A549 (cell line): ENCODE measurements at regions not wholly inside any gene's neighbourhood (a gene's known extent, or its start where the extent isn't known, plus 50 kb on each side); places are given as distances from the start of the nearest gene placed in this dataset.

Experiments used
- ATAC-seq, 2 experiments: fragments of 200-7000 bp in 1 of 2; fragments of >200 bp in 1 of 2; cut with Nextera tagmentation in 1 of 2; cut with Tn5 transposase in 1 of 2; 3 replicates each; pipeline versions ENCODE4 v1.8.0 to v1.9.1; 2018 to 2020; ENCODE audit warnings: mild to moderate bottlenecking in 1 of 2, moderate library complexity in 1 of 2
- CTCF ChIA-PET: fragments of 300-600 bp; sonication (Branson Sonifier 250); formaldehyde crosslinking; extraction: SDS; loops from one replicate; lab custom pipeline; 2021; ENCODE audit warnings: antibody characterized with exemption, inconsistent platforms; lab: Yijun Ruan, JAX
- POLR2A ChIA-PET: fragments of 350-600 bp; formaldehyde crosslinking; extraction: SDS; loops from one replicate; lab custom pipeline; 2021; ENCODE audit warnings: antibody characterized with exemption, inconsistent platforms; lab: Yijun Ruan, JAX
- DNase-seq, 2 experiments: peaks; one replicate each; pipeline versions ENCODE4 v3.0.0 to v3.0.0-alpha.2; 2011 to 2016; ENCODE audit warnings: low read depth in 1 of 2, low spot score in 1 of 2
- FAIRE-seq: peaks from 2 replicates; lab custom pipeline; 2011; peaks lifted over from hg19 to GRCh38; lab: Jason Lieb, UNC
- H3K27ac ChIP-seq, 2 experiments: fragments of >200 bp; sonication (Bioruptor Twin); formaldehyde crosslinking; 3 replicates each; pipeline ENCODE4 v1.5.1; 2016 to 2017
- H3K4me1 ChIP-seq: fragments of >200 bp; sonication (Bioruptor Twin); formaldehyde crosslinking; 3 replicates; pipeline ENCODE4 v1.6.1; 2016
- H3K4me2 ChIP-seq: fragments of >200 bp; sonication (Bioruptor Twin); formaldehyde crosslinking; 3 replicates; pipeline ENCODE4 v1.6.1; 2016
- H3K4me3 ChIP-seq: fragments of >200 bp; sonication (Bioruptor Twin); formaldehyde crosslinking; 3 replicates; pipeline ENCODE4 v1.5.1; 2016
- H3K9me3 ChIP-seq: fragments of >200 bp; sonication (Bioruptor Twin); formaldehyde crosslinking; 3 replicates; pipeline ENCODE4 v1.6.1; 2016
- ATOH8 ChIP-seq: fragments of 250-450 bp; sonication (Bioruptor Pico); IDR thresholded peaks from 2 replicates; pipeline ENCODE4 v1.5.0; 2020; ENCODE audit warnings: low read depth, mild to moderate bottlenecking, moderate library complexity
- BHLHE40 ChIP-seq: IDR thresholded peaks from 2 replicates; pipeline ENCODE4 v1.6.1; 2012; ENCODE audit warnings: low read depth, low read length, inconsistent platforms
- CBX8 ChIP-seq: fragments of 200-600 bp; sonication (generic); IDR thresholded peaks from 2 replicates; pipeline ENCODE4 v1.6.1; 2016
- CEBPB ChIP-seq, 2 experiments: fragments of >200 bp in 1 of 2; sonication (Bioruptor Twin) in 1 of 2; formaldehyde crosslinking in 1 of 2; IDR thresholded peaks; 2 replicates each; pipeline ENCODE4 v1.6.1; 2012 to 2016
- E2F6 ChIP-seq: IDR thresholded peaks from 2 replicates; pipeline ENCODE4 v1.6.1; 2012; ENCODE audit warnings: low read depth, borderline replicate concordance
- EHF ChIP-seq: fragments of 250-450 bp; sonication (Bioruptor Pico); IDR thresholded peaks from 2 replicates; pipeline ENCODE4 v1.5.0; 2020; ENCODE audit warnings: mild to moderate bottlenecking
- EHMT2 ChIP-seq: fragments of 200-600 bp; sonication (generic); IDR thresholded peaks from 2 replicates; pipeline ENCODE4 v1.6.1; 2016; ENCODE audit warnings: antibody characterized with exemption, low read depth, mild to moderate bottlenecking, moderate library complexity
- FOSB ChIP-seq: fragments of 250-450 bp; sonication (Bioruptor Pico); IDR thresholded peaks from 2 replicates; pipeline ENCODE4 v1.5.0; 2020; ENCODE audit warnings: mild to moderate bottlenecking, moderate library complexity
- FOXS1 ChIP-seq: fragments of 250-450 bp; sonication (Bioruptor Pico); IDR thresholded peaks from 2 replicates; pipeline ENCODE4 v1.5.0; 2020; ENCODE audit warnings: mild to moderate bottlenecking, moderate library complexity
- GATA3 ChIP-seq: IDR thresholded peaks from 2 replicates; pipeline ENCODE4 v1.6.1; 2012; ENCODE audit warnings: borderline replicate concordance
- HOXB13 ChIP-seq: fragments of 250-450 bp; sonication (Bioruptor Pico); IDR thresholded peaks from 2 replicates; pipeline ENCODE4 v1.5.0; 2020; ENCODE audit warnings: low read depth, mild to moderate bottlenecking, moderate library complexity
- JUN ChIP-seq, 2 experiments: fragments of >200 bp; sonication (Bioruptor Twin); formaldehyde crosslinking; IDR thresholded peaks; 2 replicates in 1 of 2; 3 replicates in 1 of 2; pipeline ENCODE4 v1.6.1; 2016 to 2017
- JUNB ChIP-seq: fragments of >200 bp; sonication (Bioruptor Twin); formaldehyde crosslinking; IDR thresholded peaks from 2 replicates; pipeline ENCODE4 v1.6.1; 2016
- MAFK ChIP-seq: fragments of 450-650 bp; IDR thresholded peaks from 2 replicates; pipeline ENCODE4 v1.6.1; 2014; ENCODE audit not compliant: partially characterized antibody
- MAX ChIP-seq: IDR thresholded peaks from 2 replicates; pipeline ENCODE4 v1.6.1; 2012
- MYC ChIP-seq: IDR thresholded peaks from 2 replicates; pipeline ENCODE4 v1.6.1; 2012; ENCODE audit warnings: mild to moderate bottlenecking, inconsistent platforms, low read length, improper control_type of control experiment, borderline replicate concordance
- NFE2L2 ChIP-seq: fragments of 150-350 bp; conservative IDR thresholded peaks from 2 replicates; pipeline ENCODE4 v1.6.1; 2014; ENCODE audit warnings: low read length
- PHF8 ChIP-seq: fragments of 200-600 bp; sonication (generic); IDR thresholded peaks from 2 replicates; pipeline ENCODE4 v1.6.1; 2016; ENCODE audit warnings: low read depth, mild to moderate bottlenecking, antibody characterized with exemption, moderate library complexity, borderline replicate concordance
- POLR2AphosphoS2 ChIP-seq: conservative IDR thresholded peaks from 2 replicates; pipeline ENCODE4 v1.6.1; 2012; ENCODE audit warnings: low read length, improper control_type of control experiment, inconsistent platforms
- RARB ChIP-seq: fragments of 250-450 bp; sonication (Bioruptor Pico); IDR thresholded peaks from 2 replicates; pipeline ENCODE4 v1.8.0; 2021; ENCODE audit warnings: mild to moderate bottlenecking, moderate library complexity
- RCOR1 ChIP-seq: fragments of 150-350 bp; IDR thresholded peaks from 2 replicates; pipeline ENCODE4 v1.6.1; 2014; ENCODE audit warnings: antibody characterized with exemption, low read length, low read depth
- REST ChIP-seq: fragments of 200-600 bp; sonication (generic); IDR thresholded peaks from 2 replicates; pipeline ENCODE4 v1.6.1; 2016; ENCODE audit warnings: antibody characterized with exemption, mild to moderate bottlenecking, moderate library complexity
- RFX5 ChIP-seq: fragments of 450-650 bp; IDR thresholded peaks from 2 replicates; pipeline ENCODE4 v1.7.1; 2014; ENCODE audit warnings: antibody characterized with exemption, mild to moderate bottlenecking, moderate library complexity
- RNF2 ChIP-seq: fragments of 200-600 bp; sonication (generic); IDR thresholded peaks from 2 replicates; pipeline ENCODE4 v1.6.1; 2016; ENCODE audit warnings: low read depth, mild to moderate bottlenecking, antibody characterized with exemption, moderate library complexity, borderline replicate concordance
- SMC3 ChIP-seq: fragments of >200 bp; sonication (Bioruptor Twin); formaldehyde crosslinking; IDR thresholded peaks from 3 replicates; pipeline ENCODE4 v1.6.1; 2018; ENCODE audit warnings: inconsistent platforms
- SREBF2 ChIP-seq: fragments of 450-650 bp; IDR thresholded peaks from 2 replicates; pipeline ENCODE4 v1.6.1; 2014; ENCODE audit warnings: mild to moderate bottlenecking, moderate library complexity
- TFCP2L1 ChIP-seq: fragments of 250-450 bp; sonication (Bioruptor Pico); IDR thresholded peaks from 2 replicates; pipeline ENCODE4 v1.5.0; 2021; ENCODE audit warnings: mild to moderate bottlenecking
- TP53 ChIP-seq: fragments of 250-450 bp; sonication (Bioruptor Pico); IDR thresholded peaks from 2 replicates; pipeline ENCODE4 v1.5.0; 2021; ENCODE audit warnings: mild to moderate bottlenecking, moderate library complexity
- ZFP36 ChIP-seq: fragments of 450-650 bp; IDR thresholded peaks from 2 replicates; pipeline ENCODE4 v1.6.1; 2014; ENCODE audit warnings: borderline replicate concordance; ENCODE audit not compliant: partially characterized antibody
- WGBS: methylation state at CpG from one replicate; pipeline ENCODE4 v1.1.6; 2017; ENCODE audit errors: missing lambda C conversion rate; 5-methylcytosine and 5-hydroxymethylcytosine counted together

GRCh38 chr16:72286936-72287620 is 115.1 kb upstream of the PMFBP1 start:
- no peaks in the 10 kb centered on the region for H3K9me3 ChIP-seq
- no peak for FAIRE-seq
- WGBS, result 77% methylated on average over 3 of the region's 3 CpGs
- CTCF ChIA-PET, result interaction anchor here (0.6 kb wide), 1 partner anchor 335 kb away, joined by 3 read pairs; no protein-coding TSS in a partner anchor
- TF ChIP-seq FOXS1 (CRISPR knock-in tag) (no peak), RCOR1 (no peak), RFX5 (no peak), NFE2L2 (no peak), E2F6 (no peak), JUN (IDR thresholded peaks at IDR 0.05) (no peak), MAFK (no peak), EHF (no peak), EHMT2 (no peak)
- TF ChIP-seq, all 56 proteins: peak for 0
- POLR2A ChIA-PET, result no interaction called here
- H3K27ac ChIP-seq, result peak overlapping the region in 1 of 2 experiments; percentile 77; a peak in 1 of 6 replicates
- no peak overlapping the region for H3K4me2 ChIP-seq
- H3K4me3 ChIP-seq, result no peak overlapping the region
- ATAC-seq (no peak), DNase-seq (no peak)
- H3K4me1 ChIP-seq, result peaks cover 18% of the 10 kb centered on the region

- POLR2A ChIA-PET, result no interaction called here
- 80% methylated on average over 6 of the region's 6 CpGs for WGBS
- TF ChIP-seq TFCP2L1 (no peak), RFX5 (no peak), POLR2AphosphoS2 (no peak), GATA3 (no peak), SREBF2 (no peak), CEBPB (IDR thresholded peaks at IDR 0.05) (no peak), MAFK (no peak), FOSB (CRISPR knock-in tag) (no peak), MAX (no peak), MYC (no peak), TP53 (CRISPR knock-in tag) (no peak), HOXB13 (CRISPR knock-in tag) (no peak), RNF2 (no peak)
- FAIRE-seq (no peak), ATAC-seq (no peak), DNase-seq (no peak)
- H3K4me3 ChIP-seq, result no peak overlapping the region
- H3K4me1 ChIP-seq, result peaks cover 7% of the 10 kb centered on the region
- H3K9me3 ChIP-seq, result no peaks in the 10 kb centered on the region
- no peak overlapping the region for H3K4me2 ChIP-seq
- H3K27ac ChIP-seq, result no peak overlapping the region
- CTCF ChIA-PET, result interaction anchor here (1.7 kb wide), 1 partner anchor 181 kb away, joined by 6 read pairs; no protein-coding TSS in a partner anchor
Observed at GRCh38 chr16:72285728-72286127, 113.8 kb upstream of the PMFBP1 start.

- DNase-seq (no peak), ATAC-seq (no peak), FAIRE-seq (no peak)
- CTCF ChIA-PET, result interaction anchor here (1.2 to 1.7 kb wide), 3 partner anchors 14 to 182 kb away, joined by 3 to 6 read pairs (median 4); no protein-coding TSS in a partner anchor
- Histone ChIP-seq H3K4me2 (no peak overlapping the region), H3K27ac (no peak overlapping the region), H3K4me1 (peaks cover 3% of the 10 kb centered on the region), H3K4me3 (no peak overlapping the region), H3K9me3 (no peaks in the 10 kb centered on the region)
- POLR2A ChIA-PET, result no interaction called here
- 87% methylated on average over 5 of the region's 5 CpGs for WGBS
- TF ChIP-seq CBX8 (no peak), RARB (CRISPR knock-in tag) (no peak), FOXS1 (CRISPR knock-in tag) (no peak), BHLHE40 (no peak), JUN (IDR thresholded peaks at IDR 0.05) (no peak), REST (no peak), CEBPB (IDR thresholded peaks at IDR 0.05) (no peak), RFX5 (no peak), SMC3 (no peak), TFCP2L1 (no peak), RNF2 (no peak), PHF8 (no peak), JUNB (no peak), ZFP36 (no peak), ATOH8 (CRISPR knock-in tag) (no peak)
Observed at GRCh38 chr16:72285324-72285723, 113.4 kb upstream of the PMFBP1 start.
